ENCODE measurements at regions not wholly inside any gene's neighbourhood (a gene's known extent, or its start where the extent isn't known, plus 50 kb on each side); places are given as distances from the start of the nearest gene placed in this dataset.

DNA sequence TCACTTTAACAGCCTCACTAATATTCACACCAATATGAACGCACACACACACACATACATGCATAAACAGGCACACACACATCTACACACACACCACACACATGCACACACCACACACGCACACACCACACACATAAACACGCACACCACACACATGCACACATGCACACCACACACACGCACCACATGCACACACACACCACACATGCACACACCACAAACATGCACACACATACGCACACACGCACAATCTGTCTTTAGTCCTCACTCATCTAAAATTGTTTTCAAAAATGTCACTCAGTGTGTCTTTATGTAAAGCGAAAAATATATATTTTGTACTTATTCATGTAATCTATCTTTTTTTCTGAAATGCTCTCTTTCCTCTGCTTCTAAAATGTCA, 158.1 kb upstream of the SGCG start:
- TF ChIP-seq, protein P1, sequence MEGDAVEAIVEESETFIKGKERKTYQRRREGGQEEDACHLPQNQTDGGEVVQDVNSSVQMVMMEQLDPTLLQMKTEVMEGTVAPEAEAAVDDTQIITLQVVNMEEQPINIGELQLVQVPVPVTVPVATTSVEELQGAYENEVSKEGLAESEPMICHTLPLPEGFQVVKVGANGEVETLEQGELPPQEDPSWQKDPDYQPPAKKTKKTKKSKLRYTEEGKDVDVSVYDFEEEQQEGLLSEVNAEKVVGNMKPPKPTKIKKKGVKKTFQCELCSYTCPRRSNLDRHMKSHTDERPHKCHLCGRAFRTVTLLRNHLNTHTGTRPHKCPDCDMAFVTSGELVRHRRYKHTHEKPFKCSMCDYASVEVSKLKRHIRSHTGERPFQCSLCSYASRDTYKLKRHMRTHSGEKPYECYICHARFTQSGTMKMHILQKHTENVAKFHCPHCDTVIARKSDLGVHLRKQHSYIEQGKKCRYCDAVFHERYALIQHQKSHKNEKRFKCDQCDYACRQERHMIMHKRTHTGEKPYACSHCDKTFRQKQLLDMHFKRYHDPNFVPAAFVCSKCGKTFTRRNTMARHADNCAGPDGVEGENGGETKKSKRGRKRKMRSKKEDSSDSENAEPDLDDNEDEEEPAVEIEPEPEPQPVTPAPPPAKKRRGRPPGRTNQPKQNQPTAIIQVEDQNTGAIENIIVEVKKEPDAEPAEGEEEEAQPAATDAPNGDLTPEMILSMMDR (IDR thresholded peaks at IDR 0.05), result no peak
- TF ChIP-seq EZH2 (IDR thresholded peaks at IDR 0.05; ENCODE audit: borderline replicate concordance, insufficient read depth, low read depth, low read length, poor library complexity, severe bottlenecking), result no peak

Data from B cell (primary cell).